H1 (cell line): ENCODE measurements at regions not wholly inside any gene's neighbourhood (a gene's known extent, or its start where the extent isn't known, plus 50 kb on each side); places are given as distances from the start of the nearest gene placed in this dataset.

Experiments used
- CEBPB ChIP-seq: IDR thresholded peaks from 2 replicates; pipeline ENCODE4 v1.6.1; 2012; ENCODE audit warnings: low read depth, low read length
- CHD2 ChIP-seq: IDR thresholded peaks from 2 replicates; pipeline ENCODE4 v1.6.1; 2012; ENCODE audit warnings: low read length, improper control_type of control experiment
- CTCF ChIP-seq, 3 experiments: IDR thresholded peaks; 1 replicate in 2 of 3; 2 replicates in 1 of 3; pipeline versions ENCODE4 v1.5.1 to v1.6.1; 2011; ENCODE audit warnings: low read length in 3 of 3, mild to moderate bottlenecking in 3 of 3, inconsistent platforms in 2 of 3, low read depth in 1 of 3, moderate library complexity in 1 of 3; ENCODE audit not compliant: insufficient read depth in 1 of 3; ENCODE audit errors: control extremely low read depth in 1 of 3
- EGR1 ChIP-seq: IDR thresholded peaks from 2 replicates; pipeline ENCODE4 v1.6.1; 2011; ENCODE audit warnings: low read depth, low read length, borderline replicate concordance
- EP300 ChIP-seq, 2 experiments: IDR thresholded peaks; 1 replicate in 1 of 2; 2 replicates in 1 of 2; pipeline ENCODE4 v1.6.1; 2011 to 2012; ENCODE audit warnings: low read depth in 2 of 2, low read length in 2 of 2, mild to moderate bottlenecking in 2 of 2, borderline replicate concordance in 1 of 2, inconsistent platforms in 1 of 2, moderate library complexity in 1 of 2
- EZH2 ChIP-seq: fragments of 200-600 bp; sonication (generic); IDR thresholded peaks from 2 replicates; pipeline ENCODE4 v1.7.1; 2012; ENCODE audit warnings: low read depth, mild to moderate bottlenecking, moderate library complexity, low read length, inconsistent platforms; ENCODE audit not compliant: severe bottlenecking
- JUN ChIP-seq: IDR thresholded peaks from 2 replicates; pipeline ENCODE4 v1.6.1; 2011; ENCODE audit warnings: low read depth, mild to moderate bottlenecking, improper control_type of control experiment, low read length
- MAX ChIP-seq: IDR thresholded peaks from 2 replicates; pipeline ENCODE4 v1.6.1; 2012; ENCODE audit warnings: inconsistent platforms
- POLR2AphosphoS5 ChIP-seq: IDR thresholded peaks from 2 replicates; pipeline ENCODE4 v1.6.1; 2011; ENCODE audit warnings: low read depth, low read length
- SUZ12 ChIP-seq: fragments of 200-600 bp; sonication (generic); IDR thresholded peaks from 2 replicates; pipeline ENCODE4 v1.6.1; 2012; ENCODE audit warnings: mild to moderate bottlenecking, inconsistent platforms, low read length, moderate library complexity, mixed read lengths
- TCF12 ChIP-seq: IDR thresholded peaks from 2 replicates; pipeline ENCODE4 v1.6.1; 2011; ENCODE audit warnings: low read depth, mild to moderate bottlenecking, low read length
- TEAD4 ChIP-seq: IDR thresholded peaks from 2 replicates; pipeline ENCODE4 v1.6.1; 2012; ENCODE audit warnings: low read depth, low read length, inconsistent platforms, mixed read lengths
- USF2 ChIP-seq: IDR thresholded peaks from 2 replicates; pipeline ENCODE4 v1.6.1; 2011; ENCODE audit warnings: low read length, improper control_type of control experiment
- YY1 ChIP-seq: IDR thresholded peaks from 2 replicates; pipeline ENCODE4 v1.6.1; 2011; ENCODE audit warnings: low read depth, mild to moderate bottlenecking, low read length

GRCh38 chr3:16808393-16809107 is 76.2 kb upstream of the PLCL2 start:
- TF ChIP-seq USF2 (no peak), EGR1 (no peak), JUN (no peak), CEBPB (no peak), EZH2 (no peak), CTCF (IDR thresholded peaks at IDR 0.05; ENCODE audit: control extremely low read depth in 1 of 3, insufficient read depth in 1 of 3, low read depth in 1 of 3, low read length in 3 of 3) (peak in 2 of 3 experiments; percentile 5 to 11; a peak in 2 of 4 replicates), MAX (no peak), CHD2 (no peak), EP300 (IDR thresholded peaks at IDR 0.05; ENCODE audit: borderline replicate concordance in 1 of 2, low read depth in 2 of 2, low read length in 2 of 2) (no peak), TEAD4 (no peak), TCF12 (no peak), POLR2AphosphoS5 (no peak), YY1 (no peak), SUZ12 (no peak)
